ENCODE measurements at regions not wholly inside any gene's neighbourhood (a gene's known extent, or its start where the extent isn't known, plus 50 kb on each side); places are given as distances from the start of the nearest gene placed in this dataset.

GRCh38 chr2:8158711-8159110 lies 523.1 kb upstream of the ID2 start:
- in situ Hi-C loops (cut with MboI; ENCODE audit: low sequenced_read_pairs): no loop called here

DNA sequence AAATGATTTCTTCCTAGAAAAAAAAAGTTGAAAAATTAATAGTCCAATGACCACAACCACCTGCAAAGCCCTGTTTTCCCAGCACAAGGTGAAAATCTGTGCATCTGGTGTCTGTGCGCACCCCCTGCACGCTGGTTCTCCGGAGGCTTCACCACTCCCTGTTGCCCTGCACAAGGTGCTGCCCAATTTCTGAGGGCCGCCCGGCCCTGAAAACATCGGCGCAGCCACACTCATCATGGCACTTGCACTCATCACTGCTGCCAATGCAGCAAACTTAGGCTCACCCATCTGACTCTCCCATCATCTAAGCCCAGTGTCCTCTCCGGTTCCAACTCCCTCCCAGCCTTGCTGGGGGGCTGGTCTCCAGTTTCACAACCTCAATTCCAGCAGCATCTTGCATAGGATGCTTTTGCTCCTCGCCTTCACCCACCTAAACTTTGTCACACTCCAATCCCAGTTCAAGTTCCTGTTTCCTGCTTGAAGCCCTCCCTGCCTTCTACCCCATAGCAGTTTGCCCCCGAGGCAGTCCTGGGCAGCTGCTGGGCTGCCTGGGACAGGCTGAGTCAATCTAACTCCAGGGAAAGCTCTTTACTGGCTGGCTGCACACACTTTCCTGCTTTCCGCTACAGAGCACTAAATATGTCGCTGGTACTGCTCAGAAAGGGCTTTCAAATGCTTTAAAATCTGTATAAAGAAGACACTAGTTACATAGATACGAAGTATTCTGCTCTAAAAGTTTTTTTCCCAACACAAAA lies 522.5 kb upstream of the ID2 start:
- in situ Hi-C loops (cut with MboI; ENCODE audit: low sequenced_read_pairs): no loop called here

DNA sequence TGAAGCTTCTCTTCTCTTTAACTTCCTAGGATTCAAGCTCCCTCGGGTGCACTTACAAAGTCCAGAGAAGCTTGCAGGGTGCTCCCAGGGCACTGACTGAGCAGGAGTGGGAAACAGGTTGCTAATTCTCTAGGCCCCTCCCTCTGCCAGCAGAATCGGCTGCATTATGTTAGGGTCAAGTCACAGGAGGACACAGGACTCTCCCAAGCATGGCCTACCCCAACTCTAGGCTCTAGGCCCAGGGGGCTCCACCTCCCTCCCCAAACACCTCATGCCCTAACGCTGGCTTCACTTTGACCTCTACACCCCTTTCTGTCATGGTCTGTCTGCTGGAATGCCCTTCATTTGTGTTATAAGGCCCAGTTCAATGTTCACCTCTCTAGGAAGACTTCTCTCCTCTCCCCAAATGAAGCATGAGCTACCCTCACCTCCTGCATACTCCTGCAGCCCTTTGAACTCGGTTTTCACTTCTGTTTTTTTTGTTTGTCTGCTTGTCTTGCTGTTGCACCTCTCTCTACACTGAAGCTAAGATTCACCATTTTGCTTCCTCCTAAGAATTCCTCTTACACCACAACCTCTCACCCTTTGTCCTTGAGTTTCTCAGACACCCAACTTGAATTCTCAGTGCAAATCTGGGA lies 521.8 kb upstream of the ID2 start:
- in situ Hi-C loops (cut with MboI; ENCODE audit: low sequenced_read_pairs): no loop called here

- in situ Hi-C loops (cut with MboI; ENCODE audit: low sequenced_read_pairs): no loop called here
Observed at GRCh38 chr2:8160959-8161358, 520.9 kb upstream of the ID2 start.

DNA sequence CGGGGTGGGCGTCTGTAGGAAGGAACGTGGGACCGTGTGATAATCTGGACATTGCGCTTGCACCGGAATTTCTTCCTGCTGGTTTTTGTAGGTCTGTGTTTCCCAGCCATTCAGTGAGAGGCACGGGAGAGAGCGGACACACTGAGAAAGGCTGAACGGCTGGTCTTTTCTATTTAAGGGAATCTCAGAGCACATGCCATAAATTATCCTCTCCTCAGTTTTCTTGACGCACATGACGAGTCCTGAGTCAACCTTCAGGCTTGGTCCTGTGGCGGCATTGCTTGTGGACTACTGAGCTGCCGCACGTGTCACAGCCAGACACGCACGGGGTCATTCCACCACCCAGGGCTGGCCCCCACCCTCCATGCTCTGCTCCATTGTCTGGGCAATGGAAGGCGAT lies 519.3 kb upstream of the ID2 start:
- in situ Hi-C loops (cut with MboI; ENCODE audit: low sequenced_read_pairs): no loop called here

DNA sequence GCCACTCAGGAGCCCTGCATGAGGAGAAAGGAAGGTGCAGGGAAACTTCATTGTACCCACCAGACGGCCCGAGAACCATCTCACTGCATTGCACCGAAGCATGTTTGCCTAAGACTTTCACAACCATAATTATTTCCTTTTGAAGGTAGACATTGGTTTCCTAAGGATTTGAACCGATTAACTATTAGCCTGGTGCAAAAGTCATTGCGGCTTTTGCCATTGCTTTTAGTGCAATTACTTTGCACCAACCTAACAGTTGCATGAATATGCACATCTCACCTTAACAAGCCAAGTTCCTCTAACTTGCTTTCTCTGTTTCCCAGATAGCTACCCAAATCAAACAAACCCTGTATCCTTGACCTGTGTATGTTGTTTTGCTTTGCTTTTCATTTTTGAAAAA lies 516.3 kb upstream of the ID2 start:
- in situ Hi-C loops (cut with MboI; ENCODE audit: low sequenced_read_pairs): no loop called here

DNA sequence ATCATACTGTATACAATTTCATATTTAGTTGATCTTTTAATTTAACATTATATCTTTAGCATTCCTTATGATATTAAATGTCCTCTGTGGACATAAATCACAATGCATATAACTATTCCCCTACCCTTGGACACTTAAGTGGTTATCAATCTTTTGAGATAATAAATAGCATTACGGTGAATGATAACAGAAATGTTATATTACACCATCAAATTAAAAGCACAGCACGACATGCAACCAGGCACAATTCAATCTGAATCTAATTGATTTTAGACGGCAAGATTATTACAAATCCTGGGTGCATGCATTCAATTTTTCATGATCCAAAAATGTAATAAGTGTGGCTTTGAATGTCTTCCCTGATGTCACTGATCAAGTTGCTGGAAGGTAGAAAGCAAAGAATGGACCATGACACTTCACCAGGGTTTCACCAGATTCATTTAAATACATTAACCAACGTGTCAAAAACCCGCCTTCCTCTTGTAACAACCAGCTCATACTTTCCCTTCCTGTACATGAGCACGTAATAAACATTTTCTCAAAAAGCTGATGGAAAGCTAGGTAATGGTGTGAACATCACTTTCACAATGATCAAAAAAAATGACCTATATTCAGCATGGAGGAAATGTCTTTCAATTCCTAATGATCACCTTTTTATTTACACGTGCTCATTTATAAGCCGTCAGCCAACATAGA lies 513.7 kb upstream of the ID2 start:
- in situ Hi-C loops (cut with MboI; ENCODE audit: low sequenced_read_pairs): no loop called here

DNA sequence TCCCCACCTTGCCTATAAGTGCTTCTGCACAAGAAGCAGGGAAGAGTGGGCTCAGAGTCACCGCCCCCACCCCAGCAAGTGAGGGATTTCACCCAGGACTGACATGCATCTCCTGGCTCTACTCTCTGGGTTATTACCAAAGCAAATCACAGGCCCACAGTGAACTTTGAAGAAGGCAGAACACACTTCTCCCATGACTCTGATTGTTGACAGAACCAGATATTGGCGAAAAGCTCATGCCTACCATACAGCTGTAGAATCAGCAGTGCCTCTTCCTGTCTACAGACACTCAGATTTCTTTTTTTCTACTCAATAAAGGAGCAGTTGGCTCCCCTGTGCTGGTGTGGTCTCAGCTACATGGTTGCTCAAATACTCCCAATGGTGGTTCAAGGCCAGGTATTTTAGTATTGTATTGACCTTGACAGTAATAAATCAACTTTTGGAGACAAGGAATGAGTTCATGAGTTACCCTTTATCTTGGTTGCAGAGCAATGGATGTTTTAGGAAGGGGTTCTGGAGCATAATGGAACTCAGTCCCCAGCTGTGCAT lies 512.9 kb upstream of the ID2 start:
- in situ Hi-C loops (cut with MboI; ENCODE audit: low sequenced_read_pairs): no loop called here

GRCh38 chr2:8169443-8169842 lies 512.4 kb upstream of the ID2 start:
- in situ Hi-C loops (cut with MboI; ENCODE audit: low sequenced_read_pairs): no loop called here

GRCh38 chr2:8170552-8171327 lies 511.1 kb upstream of the ID2 start:
- in situ Hi-C loops (cut with MboI; ENCODE audit: low sequenced_read_pairs): no loop called here

DNA sequence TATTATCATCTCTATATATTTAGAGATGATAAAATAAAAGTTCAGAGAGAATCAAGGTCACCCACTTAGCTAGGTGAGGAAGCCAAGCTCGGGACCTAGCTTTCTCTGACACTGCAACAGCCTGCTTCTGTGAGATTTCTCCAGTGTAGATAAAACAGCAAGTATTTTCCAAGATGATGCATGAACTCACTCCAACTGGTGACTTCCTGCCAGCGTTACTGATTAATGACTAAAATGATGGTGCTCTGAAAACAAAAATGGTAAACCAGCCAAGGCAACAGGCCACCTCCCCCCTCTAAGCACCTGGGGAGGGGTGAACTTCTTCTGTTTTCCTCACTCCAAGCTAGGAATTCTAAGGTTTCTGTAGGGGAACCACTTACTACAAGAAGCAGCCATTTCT lies 510.2 kb upstream of the ID2 start:
- in situ Hi-C loops (cut with MboI; ENCODE audit: low sequenced_read_pairs): no loop called here

DNA sequence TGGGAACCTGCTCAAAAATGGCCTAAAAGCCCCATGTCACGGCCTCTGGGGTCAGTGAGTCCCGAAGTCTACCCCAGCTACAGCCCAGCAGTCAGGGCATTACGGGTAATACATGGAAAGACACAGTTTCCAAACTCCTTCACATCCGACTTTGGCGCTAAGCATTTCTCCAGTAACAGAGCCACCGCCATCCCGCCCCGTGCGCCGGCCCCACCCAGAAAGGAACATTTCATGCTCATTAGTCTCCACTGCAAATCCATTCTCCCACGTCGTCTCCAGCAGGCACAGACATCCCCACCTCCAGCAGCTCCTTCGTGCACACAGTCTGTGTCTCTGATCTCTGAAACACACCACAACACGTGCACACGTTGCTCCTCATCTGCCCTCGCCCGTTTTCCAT lies 509.2 kb upstream of the ID2 start:
- in situ Hi-C loops (cut with MboI; ENCODE audit: low sequenced_read_pairs): no loop called here

DNA sequence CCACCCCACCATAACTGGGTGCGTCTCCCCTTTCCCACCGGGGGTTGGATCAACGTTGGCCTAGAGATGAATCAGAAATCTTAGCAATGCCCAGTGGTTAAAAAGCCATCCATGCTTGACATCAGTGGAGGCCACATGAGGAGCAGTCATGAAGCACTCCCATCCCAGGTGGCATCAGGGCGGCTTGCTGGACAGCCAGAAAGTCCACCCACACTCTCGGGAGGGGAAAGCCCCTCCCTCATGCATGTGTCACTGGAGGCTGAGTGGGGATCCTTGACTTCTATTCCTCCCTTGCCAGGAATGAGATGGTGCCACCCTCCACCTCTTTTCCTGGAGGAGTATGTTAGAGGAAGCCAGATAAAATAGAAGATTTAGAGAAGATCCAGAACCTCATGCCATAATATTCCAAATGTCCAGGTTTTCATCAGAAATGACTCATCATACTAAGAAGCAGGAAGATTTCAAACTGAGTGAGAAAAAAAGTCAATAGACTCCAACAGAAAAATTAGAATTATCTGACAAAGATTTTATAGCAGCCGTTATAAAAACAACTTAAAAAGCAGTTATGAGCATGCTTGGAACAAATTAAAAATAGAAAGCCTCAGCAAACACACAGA lies 507.1 kb upstream of the ID2 start:
- in situ Hi-C loops (cut with MboI; ENCODE audit: low sequenced_read_pairs): no loop called here

DNA sequence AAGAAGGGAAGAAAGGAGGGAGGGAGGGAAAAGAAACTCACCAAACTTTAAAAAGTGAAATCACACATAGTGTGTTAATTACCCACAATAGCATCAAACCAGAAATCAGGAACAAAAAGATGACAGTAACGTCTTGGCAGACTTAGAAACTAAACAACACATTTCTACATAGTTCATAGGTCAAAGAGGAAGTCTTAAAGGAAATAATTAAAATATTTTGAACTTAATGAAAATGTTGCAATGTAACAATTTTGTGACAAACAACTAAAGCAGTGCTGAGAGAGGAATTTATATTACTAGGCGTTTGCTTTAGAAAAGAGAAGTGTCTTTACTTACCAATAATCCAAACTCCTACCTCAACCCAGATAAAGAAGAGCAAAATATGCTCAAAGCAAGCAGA lies 505.0 kb upstream of the ID2 start:
- in situ Hi-C loops (cut with MboI; ENCODE audit: low sequenced_read_pairs): no loop called here

DNA sequence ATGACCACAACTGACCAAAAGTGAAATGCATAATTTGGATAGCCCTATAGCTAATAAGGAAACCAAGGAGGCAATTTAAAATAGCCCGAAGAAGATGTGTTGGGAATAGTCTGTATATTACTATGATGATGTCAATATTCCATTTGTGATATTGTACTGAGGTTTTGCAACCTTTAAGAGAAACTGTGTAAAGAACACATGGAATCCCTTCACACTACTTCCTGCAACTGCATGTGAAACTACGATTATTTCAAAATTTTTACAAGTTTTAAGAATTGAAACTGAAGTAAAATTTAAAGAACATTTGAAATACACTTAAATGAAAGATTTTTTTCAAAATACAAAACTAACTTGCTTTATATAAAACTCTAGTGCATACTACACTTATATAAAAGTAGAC lies 504.3 kb upstream of the ID2 start:
- in situ Hi-C loops (cut with MboI; ENCODE audit: low sequenced_read_pairs): no loop called here

- in situ Hi-C loops (cut with MboI; ENCODE audit: low sequenced_read_pairs): no loop called here
Observed at GRCh38 chr2:8178911-8179310, 502.9 kb upstream of the ID2 start.

GRCh38 chr2:8189316-8189715 lies 492.5 kb upstream of the ID2 start:
- in situ Hi-C loops (cut with MboI; ENCODE audit: low sequenced_read_pairs): no loop called here

- in situ Hi-C loops (cut with MboI; ENCODE audit: low sequenced_read_pairs): no loop called here
Observed at GRCh38 chr2:8190279-8190678, 491.6 kb upstream of the ID2 start.

- in situ Hi-C loops (cut with MboI; ENCODE audit: low sequenced_read_pairs): no loop called here
Observed at GRCh38 chr2:8191427-8191826, 490.4 kb upstream of the ID2 start.

DNA sequence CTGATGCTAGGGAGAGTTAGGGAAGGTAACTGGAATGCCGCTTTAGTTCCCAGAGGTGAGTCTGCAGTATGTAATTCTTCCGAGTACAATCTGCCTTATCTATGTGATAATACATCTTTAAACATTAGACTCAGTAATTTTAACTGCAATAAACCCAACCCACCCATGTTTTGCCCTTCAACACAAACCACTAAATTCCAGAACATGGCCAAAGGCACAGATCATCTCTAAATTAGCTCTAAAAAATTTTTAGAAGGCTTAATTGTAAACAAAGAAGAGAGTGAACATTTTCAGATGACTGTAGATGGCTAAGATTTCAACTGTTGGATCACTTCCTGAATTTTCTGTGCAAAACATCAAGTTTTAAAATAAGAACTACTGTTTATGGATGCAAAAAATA lies 488.7 kb upstream of the ID2 start:
- in situ Hi-C loops (cut with MboI; ENCODE audit: low sequenced_read_pairs): no loop called here

Measured in HL-60/S4 treated with phorbol 12-myristate 13-acetate at 8.2 ng/mL for 4 days and 3 days (cell line).